Epithelial cell of proximal tubule (primary cell): ENCODE measurements at regions not wholly inside any gene's neighbourhood (a gene's known extent, or its start where the extent isn't known, plus 50 kb on each side); places are given as distances from the start of the nearest gene placed in this dataset.
"Not testable (repeated sequence)": the region's sequence is repeated elsewhere in the genome, so short reads cannot be mapped to it uniquely, and the experiment has no call there.

Experiments used
- DNase-seq: peaks from one replicate; pipeline ENCODE4 v3.0.0-alpha.2; 2011; ENCODE audit warnings: low read depth
- H3K4me3 ChIP-seq: 2 replicates; pipeline ENCODE4 v1.5.1; 2011; ENCODE audit warnings: low read depth, mild to moderate bottlenecking, low read length
- CTCF ChIP-seq: conservative IDR thresholded peaks from 2 replicates; pipeline ENCODE4 v1.5.1; 2012; ENCODE audit warnings: low read depth, mild to moderate bottlenecking, low read length

GRCh38 chr2:82344670-82345069 is 2040.1 kb upstream of the LRRTM1 start:
- no peak for TF ChIP-seq CTCF
- no peak for DNase-seq
- H3K4me3 ChIP-seq, result no peak overlapping the region

GRCh38 chr2:82342356-82342755 is 2037.8 kb upstream of the LRRTM1 start:
- no peak for TF ChIP-seq CTCF
- no peak overlapping the region for H3K4me3 ChIP-seq
- DNase-seq, result no peak

GRCh38 chr2:82340578-82341053 is 2036.1 kb upstream of the LRRTM1 start:
- H3K4me3 ChIP-seq, result no peak overlapping the region

GRCh38 chr2:82339805-82340204 is 2035.3 kb upstream of the LRRTM1 start:
- H3K4me3 ChIP-seq, result no peak overlapping the region
- DNase-seq, result no peak
- no peak for TF ChIP-seq CTCF

More at GRCh38 chr2:82340578-82341053, 2036.1 kb upstream of the LRRTM1 start:
- no peak for TF ChIP-seq CTCF
- DNase-seq, result no peak

DNA sequence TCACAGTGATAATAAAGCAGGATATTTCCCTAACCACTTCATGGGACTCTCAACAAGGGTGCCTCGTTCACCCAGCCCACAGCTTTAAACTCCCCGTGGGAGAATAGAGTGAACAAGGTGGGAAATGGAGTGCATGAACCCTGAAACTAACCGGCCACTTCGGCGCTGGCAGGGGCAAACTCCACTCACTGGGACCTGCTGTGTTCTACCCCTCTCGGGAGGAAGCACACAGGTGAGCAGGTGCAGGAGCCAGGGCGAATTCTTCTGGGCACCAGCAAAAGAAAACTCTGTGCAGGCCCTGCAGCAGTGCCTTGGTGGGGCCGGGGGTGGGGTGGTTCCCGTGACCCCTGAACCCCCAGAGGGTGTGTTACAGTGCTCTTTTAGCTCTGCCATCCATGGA is 2029.1 kb upstream of the LRRTM1 start:
- no peak overlapping the region for H3K4me3 ChIP-seq
- TF ChIP-seq CTCF, result no peak
- DNase-seq, result no peak

- TF ChIP-seq CTCF, result no peak
- no peak overlapping the region for H3K4me3 ChIP-seq
- no peak for DNase-seq
Observed at GRCh38 chr2:82330155-82330554, 2025.6 kb upstream of the LRRTM1 start.

DNA sequence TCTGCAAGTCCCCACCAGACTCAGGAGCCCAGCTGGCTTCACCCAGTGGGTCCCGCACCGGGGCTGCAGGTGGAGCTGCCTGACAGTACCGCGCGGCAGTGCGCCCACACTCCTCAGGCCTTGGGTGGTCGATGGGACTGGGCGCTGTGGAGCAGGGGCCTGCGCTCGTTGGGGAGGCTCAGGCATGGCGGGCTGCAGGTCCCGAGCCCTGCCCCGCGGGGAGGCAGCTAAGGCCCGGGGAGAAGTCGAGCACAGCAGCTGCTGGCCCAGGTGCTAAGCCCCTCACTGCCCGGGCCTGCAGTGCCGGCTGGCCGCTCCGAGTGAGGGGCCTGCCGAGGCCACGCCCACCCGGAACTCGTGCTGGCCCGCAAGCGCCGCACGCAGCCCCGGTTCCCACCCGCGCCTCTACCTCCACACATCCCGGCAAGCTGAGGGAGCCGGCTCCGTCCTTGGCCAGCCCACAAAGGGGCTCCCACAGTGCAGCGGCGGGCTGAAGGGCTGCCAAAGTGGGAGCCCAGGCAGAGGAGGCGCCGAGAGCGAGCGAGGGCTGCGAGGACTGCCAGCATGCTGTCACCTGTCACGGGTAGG is 2021.7 kb upstream of the LRRTM1 start:
- not testable (repeated sequence) for H3K4me3 ChIP-seq, DNase-seq
